Activated CD4-positive, alpha-beta T cell treated with anti-CD3 and anti-CD28 coated beads for 36 hours (primary cell): ENCODE measurements at regions not wholly inside any gene's neighbourhood (a gene's known extent, or its start where the extent isn't known, plus 50 kb on each side); places are given as distances from the start of the nearest gene placed in this dataset.

Experiments
- ATAC-seq: fragments of 200-7000 bp; cut with Tn5 transposase; one replicate; pipeline ENCODE4 v1.10.0; 2021; ENCODE audit warnings: mild to moderate bottlenecking, moderate library complexity
- CTCF ChIA-PET: fragments of 350-600 bp; sonication (Branson Sonifier 250); formaldehyde crosslinking; loops from one replicate; lab custom pipeline; 2021; ENCODE audit warnings: antibody characterized with exemption; lab: Charles Lee
- POLR2A ChIA-PET: fragments of 350-600 bp; sonication (Branson Sonifier 250); formaldehyde crosslinking; loops from one replicate; lab custom pipeline; 2021; ENCODE audit warnings: antibody characterized with exemption, inconsistent platforms; lab: Charles Lee
- DNase-seq: peaks from one replicate; pipeline ENCODE4 v3.0.0-alpha.2; 2020
- H3K27ac Mint-ChIP-seq: one replicate; pipeline ENCODE4 v1.8.0; 2021; ENCODE audit warnings: mixed read lengths
- H3K27me3 Mint-ChIP-seq: one replicate; pipeline ENCODE4 v1.8.0; 2021; ENCODE audit warnings: mixed read lengths
- H3K36me3 Mint-ChIP-seq: one replicate; pipeline ENCODE4 v1.8.0; 2021; ENCODE audit warnings: low read depth, mixed read lengths
- H3K4me1 Mint-ChIP-seq: one replicate; pipeline ENCODE4 v1.8.0; 2021; ENCODE audit warnings: mixed read lengths
- H3K4me3 Mint-ChIP-seq: one replicate; pipeline ENCODE4 v1.8.0; 2021; ENCODE audit warnings: mild to moderate bottlenecking, moderate library complexity, mixed read lengths
- H3K9me3 Mint-ChIP-seq: one replicate; pipeline ENCODE4 v1.8.0; 2021; ENCODE audit warnings: low read depth, mixed read lengths
- intact Hi-C, 2 experiments: fragments of 100-400 bp; cut with DNase I in 1 of 2; cut with micrococcal nuclease in 1 of 2; formaldehyde crosslinking; loops; one replicate each; pipeline versions ENCODE4 v1.14.2 to v1.15.1; 2022 to 2024; cut with DNase I, micrococcal nuclease

GRCh38 chr16:48105976-48106375 is 49.8 kb downstream of the ABCC12 start:
- no peak for ATAC-seq
- Mint-ChIP-seq H3K9me3 (no peaks in the 10 kb centered on the region), H3K36me3 (no peaks in the 10 kb centered on the region), H3K4me3 (no peak overlapping the region), H3K27me3 (peaks cover 24% of the 10 kb centered on the region), H3K4me1 (peaks cover 7% of the 10 kb centered on the region), H3K27ac (no peak overlapping the region)
- ChIA-PET CTCF (no interaction called here), POLR2A (no interaction called here)
- DNase-seq, result no peak
- intact Hi-C loops, result no loop called here

- POLR2A ChIA-PET, result no interaction called here
- no peak for DNase-seq
- Mint-ChIP-seq H3K9me3 (no peaks in the 10 kb centered on the region), H3K36me3 (no peaks in the 10 kb centered on the region), H3K27me3 (peaks cover 18% of the 10 kb centered on the region), H3K4me1 (peaks cover 11% of the 10 kb centered on the region), H3K4me3 (no peak overlapping the region), H3K27ac (no peak overlapping the region)
- CTCF ChIA-PET, result no interaction called here
- intact Hi-C loops, result no loop called here
- ATAC-seq, result no peak
Measured at GRCh38 chr16:48105456-48105855, 50.3 kb downstream of the ABCC12 start.

GRCh38 chr16:48103591-48103990 is 52.2 kb downstream of the ABCC12 start:
- peaks cover 11% of the 10 kb centered on the region for H3K4me1 Mint-ChIP-seq
- intact Hi-C loops, result no loop called here

DNA sequence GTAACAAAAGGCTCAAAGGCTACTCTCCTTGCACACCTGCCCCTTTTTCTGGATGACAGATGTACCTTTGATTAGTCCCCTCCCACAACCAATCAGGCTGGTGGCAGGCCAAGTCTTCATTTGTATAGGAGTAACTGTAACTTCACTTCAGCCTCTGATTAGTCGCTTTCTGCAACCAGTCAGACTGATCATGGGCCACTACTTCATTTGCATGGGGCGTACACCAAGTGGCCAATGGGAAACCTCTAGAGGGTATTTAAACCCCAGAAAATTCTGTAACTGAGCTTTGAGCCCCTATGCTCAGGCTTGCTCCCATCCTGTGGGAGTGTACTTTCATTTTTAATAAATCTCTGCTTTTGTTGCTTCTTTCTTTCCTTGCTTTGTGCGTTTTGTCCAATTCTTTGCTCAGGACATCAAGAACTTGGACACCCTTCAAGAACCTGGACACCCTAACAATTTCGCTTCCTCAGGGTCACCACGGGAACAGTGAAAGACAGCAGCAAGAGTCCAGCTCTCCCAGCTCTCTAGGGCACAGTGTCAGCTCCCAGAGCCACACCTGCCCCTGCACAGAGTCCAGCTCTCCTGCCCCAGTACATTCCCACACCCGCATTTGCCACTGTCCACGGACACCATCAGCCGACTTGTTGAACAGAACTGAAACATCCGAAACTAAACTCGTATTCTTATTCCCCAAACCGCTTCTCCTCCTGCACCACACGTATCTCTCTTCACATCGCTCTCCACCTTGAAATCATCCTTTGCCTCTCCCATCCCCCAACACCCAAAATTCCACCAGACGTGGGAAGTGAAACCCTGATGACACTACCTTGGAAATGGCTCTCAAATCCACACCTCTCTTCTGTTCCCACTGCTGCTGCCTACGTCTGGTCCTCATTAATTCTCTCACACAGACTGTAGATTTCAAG is 53.4 kb downstream of the ABCC12 start:
- CTCF ChIA-PET, result interaction anchor here (0.5 to 1.1 kb wide), 4 partner anchors 12 to 57 kb away, joined by 3 to 4 read pairs (median 3); no protein-coding TSS in a partner anchor
- POLR2A ChIA-PET, result no interaction called here
- Mint-ChIP-seq H3K9me3 (no peaks in the 10 kb centered on the region), H3K36me3 (no peaks in the 10 kb centered on the region), H3K27me3 (peaks cover 21% of the 10 kb centered on the region), H3K27ac (no peak overlapping the region), H3K4me1 (peaks cover 11% of the 10 kb centered on the region), H3K4me3 (no peak overlapping the region)
- intact Hi-C loops, result no loop called here
- ATAC-seq (no peak), DNase-seq (no peak)

More at GRCh38 chr16:48103591-48103990, 52.2 kb downstream of the ABCC12 start:
- Mint-ChIP-seq H3K9me3 (no peaks in the 10 kb centered on the region), H3K27me3 (peaks cover 21% of the 10 kb centered on the region), H3K36me3 (no peaks in the 10 kb centered on the region), H3K4me3 (no peak overlapping the region), H3K27ac (no peak overlapping the region)
- DNase-seq (no peak), ATAC-seq (no peak)
- POLR2A ChIA-PET, result no interaction called here
- CTCF ChIA-PET, result no interaction called here

DNA sequence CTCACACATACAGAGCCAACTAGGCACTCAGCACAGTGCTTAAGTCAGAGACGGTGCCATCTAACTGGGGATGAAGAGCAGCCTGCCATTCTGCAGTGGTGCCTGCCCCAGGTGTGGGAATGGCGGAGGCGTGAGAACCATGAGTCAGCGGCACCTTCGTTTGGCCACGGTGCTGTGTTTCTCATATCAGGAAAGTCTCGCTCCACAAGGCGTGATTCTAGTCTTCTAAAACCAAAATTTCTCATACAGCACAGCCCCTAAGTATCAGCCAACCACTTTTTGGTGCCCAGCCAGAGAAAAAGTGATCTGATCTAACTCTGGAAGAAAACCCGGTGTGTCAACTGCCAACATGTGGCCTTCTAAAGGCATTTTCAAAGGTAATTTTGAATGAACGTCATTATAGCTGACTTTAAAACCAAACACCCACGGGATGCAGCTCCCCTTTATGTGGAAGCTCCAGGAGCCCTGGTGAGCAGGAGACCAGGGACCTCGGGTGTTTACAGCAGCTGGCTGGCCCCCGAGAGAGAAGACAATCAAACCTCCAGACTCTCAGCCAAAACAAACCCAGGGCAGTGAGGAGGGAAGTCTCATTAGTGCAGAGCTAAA is 54.6 kb downstream of the ABCC12 start:
- DNase-seq (peak; percentile 78), ATAC-seq (peak; percentile 89)
- no peaks in the 10 kb centered on the region for H3K9me3 Mint-ChIP-seq
- peaks cover 11% of the 10 kb centered on the region for H3K4me1 Mint-ChIP-seq
- ChIA-PET CTCF (interaction anchor here (0.5 to 1.6 kb wide), 5 partner anchors 11 to 812 kb away, joined by 3 to 4 read pairs (median 3); no protein-coding TSS in a partner anchor), POLR2A (no interaction called here)
- H3K36me3 Mint-ChIP-seq, result no peaks in the 10 kb centered on the region
- H3K4me3 Mint-ChIP-seq, result no peak overlapping the region
- intact Hi-C loops, result loop anchor here in 1 of 2 experiments (1.0 to 2.0 kb wide), 2 partner anchors 21 to 58 kb away; no protein-coding TSS in a partner anchor
- no peak overlapping the region for H3K27ac Mint-ChIP-seq
- peaks cover 23% of the 10 kb centered on the region for H3K27me3 Mint-ChIP-seq

DNA sequence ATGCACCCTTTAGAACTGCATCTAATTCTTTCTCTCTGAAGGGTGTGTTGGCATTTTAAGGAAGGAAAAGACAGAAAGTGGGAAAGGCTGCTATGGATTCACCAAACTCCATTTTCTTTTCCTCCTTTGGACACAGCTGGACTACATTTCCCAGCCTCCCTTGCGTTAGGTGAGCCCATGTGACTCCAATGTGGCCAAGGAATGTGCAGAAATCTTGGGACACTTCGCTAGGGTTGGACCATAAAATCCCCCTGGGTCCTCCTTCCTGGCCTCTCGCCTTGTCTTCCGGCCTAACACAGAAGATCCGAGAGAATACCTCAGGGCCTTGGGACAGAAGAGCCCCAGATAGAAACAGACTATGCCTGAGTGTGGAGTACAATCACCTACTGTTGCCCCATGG is 56.3 kb downstream of the ABCC12 start:
- POLR2A ChIA-PET, result no interaction called here

GRCh38 chr16:48098472-48098871 is 57.3 kb downstream of the ABCC12 start:
- ATAC-seq (no peak), DNase-seq (no peak)
- no peak overlapping the region for H3K27ac Mint-ChIP-seq
- intact Hi-C loops, result no loop called here
- peaks cover 11% of the 10 kb centered on the region for H3K4me1 Mint-ChIP-seq
- peaks cover 2% of the 10 kb centered on the region for H3K9me3 Mint-ChIP-seq
- H3K27me3 Mint-ChIP-seq, result peaks cover 20% of the 10 kb centered on the region
- POLR2A ChIA-PET, result interaction anchor here (0.6 kb wide), 1 partner anchor 784 kb away, joined by 3 read pairs; no protein-coding TSS in a partner anchor
- CTCF ChIA-PET, result no interaction called here
- H3K4me3 Mint-ChIP-seq, result no peak overlapping the region
- H3K36me3 Mint-ChIP-seq, result no peaks in the 10 kb centered on the region

More for the DNA sequence above, 56.3 kb downstream of the ABCC12 start:
- H3K27ac Mint-ChIP-seq, result no peak overlapping the region
- DNase-seq (no peak), ATAC-seq (no peak)
- peaks cover 11% of the 10 kb centered on the region for H3K4me1 Mint-ChIP-seq
- H3K36me3 Mint-ChIP-seq, result no peaks in the 10 kb centered on the region
- CTCF ChIA-PET, result no interaction called here
- H3K27me3 Mint-ChIP-seq, result peaks cover 22% of the 10 kb centered on the region
- no peak overlapping the region for H3K4me3 Mint-ChIP-seq
- peaks cover 2% of the 10 kb centered on the region for H3K9me3 Mint-ChIP-seq
- intact Hi-C loops, result no loop called here

GRCh38 chr16:48091117-48091516 is 64.7 kb downstream of the ABCC12 start:
- Mint-ChIP-seq H3K4me3 (no peak overlapping the region), H3K4me1 (no peaks in the 10 kb centered on the region), H3K27me3 (peaks cover 8% of the 10 kb centered on the region), H3K27ac (no peak overlapping the region), H3K9me3 (peaks cover 2% of the 10 kb centered on the region), H3K36me3 (no peaks in the 10 kb centered on the region)
- CTCF ChIA-PET, result interaction anchor here (1.2 to 1.3 kb wide), 2 partner anchors 12 to 77 kb away, joined by 3 to 4 read pairs; no protein-coding TSS in a partner anchor
- no peak for ATAC-seq
- intact Hi-C loops, result no loop called here
- POLR2A ChIA-PET, result no interaction called here
- no peak for DNase-seq

GRCh38 chr16:48089053-48089792 is 66.6 kb downstream of the ABCC12 start:
- Mint-ChIP-seq H3K27ac (no peak overlapping the region), H3K9me3 (no peaks in the 10 kb centered on the region), H3K36me3 (no peaks in the 10 kb centered on the region), H3K4me1 (no peaks in the 10 kb centered on the region), H3K4me3 (no peak overlapping the region), H3K27me3 (peaks cover 7% of the 10 kb centered on the region)
- CTCF ChIA-PET, result no interaction called here
- DNase-seq, result no peak
- POLR2A ChIA-PET, result no interaction called here
- intact Hi-C loops, result no loop called here
- no peak for ATAC-seq

DNA sequence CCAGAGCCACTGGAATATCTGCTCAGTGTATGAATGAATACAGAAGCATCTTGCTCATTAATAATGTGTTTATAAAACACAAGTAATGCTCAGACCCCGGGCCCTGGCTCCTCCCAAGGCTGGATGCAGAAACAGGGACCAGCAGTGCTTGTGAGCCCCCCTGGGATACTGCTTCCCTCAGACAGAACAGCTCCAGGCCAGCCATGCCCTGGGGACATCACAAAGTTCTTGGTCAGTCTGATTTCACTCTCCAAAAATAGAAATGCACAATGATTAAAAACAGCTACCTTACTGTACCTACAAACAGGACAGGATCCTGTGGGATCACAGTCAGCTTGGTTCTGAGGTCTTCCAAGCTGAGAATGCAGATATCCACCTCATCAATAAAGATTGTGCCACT is 68.2 kb downstream of the ABCC12 start:
- intact Hi-C loops, result no loop called here
- Mint-ChIP-seq H3K36me3 (no peaks in the 10 kb centered on the region), H3K4me3 (no peak overlapping the region), H3K27ac (no peak overlapping the region), H3K4me1 (no peaks in the 10 kb centered on the region), H3K9me3 (no peaks in the 10 kb centered on the region), H3K27me3 (no peaks in the 10 kb centered on the region)
- ChIA-PET POLR2A (no interaction called here), CTCF (no interaction called here)
- DNase-seq (no peak), ATAC-seq (no peak)

DNA sequence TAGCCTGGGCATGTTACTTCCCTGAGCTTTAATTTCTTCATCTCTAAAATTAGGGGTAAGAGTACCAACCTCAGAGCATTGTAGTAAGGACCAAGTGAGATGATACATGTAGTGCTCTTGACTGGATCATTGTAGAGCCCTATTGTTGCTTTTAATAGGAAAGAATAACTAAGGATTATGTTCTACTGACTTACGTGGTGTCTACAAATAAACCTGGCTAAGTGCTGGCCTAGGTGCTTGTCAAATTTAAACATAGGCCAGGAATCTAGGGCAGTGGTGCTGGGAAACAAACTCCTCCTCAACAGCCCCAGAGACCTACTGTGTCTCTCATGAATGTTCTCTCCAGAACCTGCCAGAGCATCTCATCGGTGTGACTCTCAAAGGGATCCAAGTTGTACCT is 69.4 kb downstream of the ABCC12 start:
- ATAC-seq (no peak), DNase-seq (no peak)
- ChIA-PET CTCF (interaction anchor here (0.6 to 1.1 kb wide), 2 partner anchors 31 to 1179 kb away, joined by 3 read pairs; no protein-coding TSS in a partner anchor), POLR2A (no interaction called here)
- H3K4me1 Mint-ChIP-seq, result no peaks in the 10 kb centered on the region
- no peaks in the 10 kb centered on the region for H3K36me3 Mint-ChIP-seq
- H3K4me3 Mint-ChIP-seq, result no peak overlapping the region
- intact Hi-C loops, result no loop called here
- H3K27me3 Mint-ChIP-seq, result no peaks in the 10 kb centered on the region
- H3K27ac Mint-ChIP-seq, result no peak overlapping the region
- H3K9me3 Mint-ChIP-seq, result no peaks in the 10 kb centered on the region
